Stimulated activated CD4-positive, alpha-beta T cell treated with anti-CD3 and anti-CD28 coated beads, Interleukin-2, amount 100 ng/mL, for 48 hours (primary cell): ENCODE measurements at regions not wholly inside any gene's neighbourhood (a gene's known extent, or its start where the extent isn't known, plus 50 kb on each side); places are given as distances from the start of the nearest gene placed in this dataset.

ENCODE experiments used
- DNase-seq, 2 donors: peaks; one replicate each; pipeline ENCODE4 v3.0.0-alpha.2; 2020

DNA sequence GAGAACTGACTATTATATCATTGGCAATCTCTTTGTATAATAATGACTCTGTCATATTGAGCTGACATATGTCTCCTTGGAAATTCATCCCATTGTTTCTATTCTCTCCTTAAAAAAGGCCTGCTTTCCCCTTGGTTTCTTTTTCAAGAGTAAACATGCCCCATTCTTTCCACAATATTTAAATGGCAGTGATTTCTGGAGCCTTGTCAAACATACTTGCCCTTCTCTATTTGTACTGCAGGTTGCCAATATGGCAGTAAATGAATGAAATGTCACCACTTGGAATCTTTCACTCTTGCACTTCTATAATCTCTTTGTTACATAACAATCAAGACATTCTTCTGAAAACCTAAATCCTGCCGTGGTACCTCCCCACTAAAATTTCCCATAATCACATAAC is 1265.1 kb upstream of the CDH8 start:
- no peak for DNase-seq

DNA sequence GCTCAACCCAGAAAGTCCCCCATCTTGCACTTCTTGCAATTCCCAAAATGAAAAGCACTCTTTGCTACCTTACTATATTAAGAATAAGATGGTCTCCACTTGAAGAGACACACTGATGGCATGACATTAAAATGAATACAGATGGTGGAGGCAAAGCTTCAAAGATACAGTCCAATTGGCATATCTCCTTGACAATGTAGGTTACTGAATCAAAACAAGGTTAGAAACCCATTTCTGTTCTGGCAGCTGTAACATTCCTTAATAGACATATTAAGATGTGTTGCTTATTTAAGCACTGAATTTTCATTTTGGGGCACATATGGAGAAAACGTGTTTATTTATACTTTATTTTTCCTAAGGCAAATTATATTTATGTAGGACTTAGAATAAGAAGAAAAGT is 1262.8 kb upstream of the CDH8 start:
- DNase-seq: no peak

DNA sequence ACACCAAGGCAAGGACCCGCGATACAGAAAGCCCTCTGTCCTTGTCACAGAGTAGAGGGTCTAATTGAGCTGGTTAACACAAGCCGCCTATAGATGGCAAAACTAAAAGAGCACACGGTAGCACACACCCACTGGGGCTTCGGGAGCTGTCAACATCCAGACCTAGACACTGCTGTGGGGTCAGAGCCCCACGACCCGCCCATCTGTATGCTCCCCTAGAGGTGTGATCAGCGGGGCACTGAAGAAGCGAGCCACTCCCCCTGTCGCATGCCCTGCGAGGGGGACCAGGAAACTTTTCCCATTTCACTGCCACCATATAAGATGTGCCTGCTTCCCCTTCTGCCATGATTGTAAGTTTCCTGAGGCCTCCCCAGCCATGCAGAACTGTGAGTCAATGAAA is 1255.8 kb upstream of the CDH8 start:
- no peak for DNase-seq

DNA sequence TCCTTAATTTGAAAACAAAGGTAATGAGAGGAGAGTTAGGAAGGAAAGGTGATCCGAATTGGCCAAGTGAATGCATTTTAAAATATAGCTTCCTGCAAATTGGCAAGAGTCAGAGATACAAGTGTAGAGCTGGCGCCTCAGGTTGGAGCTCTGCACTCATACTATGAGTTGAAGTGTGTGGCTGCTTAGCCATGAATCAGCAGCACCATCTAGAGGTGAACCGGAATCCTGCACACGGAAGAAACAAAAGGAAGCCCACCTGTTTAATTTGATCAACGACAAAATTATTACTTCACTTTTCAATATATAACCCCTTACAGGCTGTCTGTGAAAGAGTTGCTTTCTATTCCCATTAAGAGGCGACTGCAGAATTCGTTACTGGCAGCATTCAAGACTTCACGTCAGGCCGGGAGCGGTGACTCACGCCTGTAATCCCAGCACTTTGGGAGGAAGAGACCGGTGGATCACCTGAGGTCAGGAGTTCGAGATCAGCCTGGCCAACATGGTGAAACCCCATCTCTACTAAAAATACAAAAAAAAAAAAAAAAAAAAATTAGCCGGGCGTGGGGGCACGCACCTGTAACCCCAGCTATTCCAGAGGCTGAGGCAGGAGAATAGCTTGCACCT is 1253.7 kb upstream of the CDH8 start:
- peak in 1 of 2 donors; percentile 0 for DNase-seq

DNA sequence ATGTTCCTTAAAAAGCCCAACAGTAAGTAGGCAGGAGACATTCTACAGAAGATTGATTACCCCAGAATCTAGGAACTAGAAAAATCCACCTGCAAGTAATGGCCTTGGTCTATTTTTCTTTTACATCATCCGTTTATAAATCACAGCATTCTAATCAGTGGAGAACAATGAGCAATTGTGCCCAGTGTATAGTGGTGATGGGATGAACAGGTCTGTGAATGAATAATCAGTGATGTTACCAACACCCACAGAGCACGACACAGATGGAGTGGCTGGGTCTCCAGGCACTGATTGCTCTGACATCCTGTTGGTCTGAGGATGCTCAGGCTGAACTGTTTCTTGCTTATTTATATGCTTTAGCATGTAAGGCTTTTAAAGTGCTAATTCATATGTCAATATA is 1251.2 kb upstream of the CDH8 start:
- DNase-seq: no peak

DNA sequence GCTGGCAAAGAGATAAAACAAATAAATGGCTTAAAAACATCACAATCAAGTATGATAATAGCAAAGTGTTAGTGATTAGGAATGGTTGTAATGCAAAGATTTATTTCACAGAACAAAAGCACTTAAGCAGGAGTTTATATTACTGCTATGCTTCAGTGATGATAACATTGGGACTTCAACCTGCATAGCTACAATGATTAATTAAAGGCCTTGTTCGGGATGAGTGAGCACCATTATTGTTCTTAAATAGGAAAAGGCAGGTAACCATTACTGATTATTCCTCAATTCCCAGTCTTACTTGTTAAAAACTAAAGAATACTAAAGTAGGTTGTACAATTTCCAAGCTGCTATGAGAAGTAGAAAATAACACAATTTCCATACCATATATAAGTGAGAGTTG is 1247.5 kb upstream of the CDH8 start:
- no peak for DNase-seq

DNA sequence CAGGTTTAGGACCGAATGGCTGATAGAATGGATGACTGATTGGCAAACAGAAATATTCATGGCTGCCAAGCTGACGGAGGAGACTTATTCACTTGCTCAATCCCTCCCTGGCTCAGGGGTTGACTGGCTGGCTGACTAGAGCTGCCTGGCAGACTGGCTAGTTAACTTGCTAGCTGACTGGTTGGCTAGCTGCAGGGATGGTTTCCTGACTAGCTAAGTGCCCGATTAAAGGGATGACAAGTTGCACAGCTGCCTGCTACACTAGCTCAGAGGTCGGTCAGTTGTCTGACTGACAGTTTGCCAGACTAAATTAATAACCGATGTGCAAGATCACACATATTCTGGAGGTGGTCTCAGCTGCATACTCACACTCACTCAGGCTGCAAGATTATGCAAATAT is 1208.4 kb upstream of the CDH8 start:
- DNase-seq: no peak

DNA sequence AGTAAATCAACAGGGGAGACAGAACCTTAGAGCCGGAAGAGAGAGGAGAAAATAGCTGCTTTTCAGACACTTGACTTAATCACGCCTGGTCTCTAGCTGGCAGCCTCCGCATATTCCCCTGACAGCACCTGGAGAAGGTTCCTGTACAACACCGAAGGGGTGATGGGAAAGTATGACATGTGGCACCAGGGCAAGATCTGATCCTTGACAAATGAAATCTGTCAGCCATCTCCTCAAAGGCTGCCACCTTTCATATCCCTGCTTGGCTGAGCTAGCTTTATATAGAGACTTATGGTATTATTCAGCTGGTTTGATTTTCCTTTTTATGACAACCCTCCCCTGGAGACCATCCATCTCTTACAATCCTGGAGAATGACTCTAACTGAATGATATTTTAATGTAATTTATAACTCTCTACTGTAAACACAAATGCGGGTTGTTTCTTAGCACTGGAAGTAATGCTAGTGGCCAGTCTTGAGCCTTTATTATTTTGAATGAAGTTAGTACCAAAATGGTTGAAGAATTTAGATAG is 1205.3 kb upstream of the CDH8 start:
- DNase-seq: no peak

DNA sequence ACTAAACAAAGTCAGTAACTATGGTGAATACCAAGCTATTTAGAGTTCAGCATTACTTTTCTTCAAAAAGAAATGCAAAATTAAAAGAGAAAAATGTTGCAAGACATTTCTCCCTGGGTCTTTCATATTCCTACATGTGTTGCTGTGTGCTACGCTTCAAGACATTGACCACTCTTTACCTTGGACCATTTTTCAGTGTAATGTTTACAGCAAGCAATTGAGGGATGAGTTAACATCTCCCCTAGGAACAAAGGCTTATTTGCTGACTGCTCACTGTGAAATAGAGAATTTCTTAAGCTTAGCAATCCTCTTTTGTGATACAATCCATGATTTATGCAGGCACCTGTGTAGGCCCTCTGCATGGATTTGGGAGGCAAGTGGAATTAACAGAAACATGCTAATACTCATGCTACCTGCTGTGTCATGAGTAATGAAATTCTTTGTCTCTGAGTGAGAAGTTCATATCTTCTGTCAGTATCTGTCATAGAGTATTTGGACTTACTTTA is 1202.9 kb upstream of the CDH8 start:
- no peak for DNase-seq

DNA sequence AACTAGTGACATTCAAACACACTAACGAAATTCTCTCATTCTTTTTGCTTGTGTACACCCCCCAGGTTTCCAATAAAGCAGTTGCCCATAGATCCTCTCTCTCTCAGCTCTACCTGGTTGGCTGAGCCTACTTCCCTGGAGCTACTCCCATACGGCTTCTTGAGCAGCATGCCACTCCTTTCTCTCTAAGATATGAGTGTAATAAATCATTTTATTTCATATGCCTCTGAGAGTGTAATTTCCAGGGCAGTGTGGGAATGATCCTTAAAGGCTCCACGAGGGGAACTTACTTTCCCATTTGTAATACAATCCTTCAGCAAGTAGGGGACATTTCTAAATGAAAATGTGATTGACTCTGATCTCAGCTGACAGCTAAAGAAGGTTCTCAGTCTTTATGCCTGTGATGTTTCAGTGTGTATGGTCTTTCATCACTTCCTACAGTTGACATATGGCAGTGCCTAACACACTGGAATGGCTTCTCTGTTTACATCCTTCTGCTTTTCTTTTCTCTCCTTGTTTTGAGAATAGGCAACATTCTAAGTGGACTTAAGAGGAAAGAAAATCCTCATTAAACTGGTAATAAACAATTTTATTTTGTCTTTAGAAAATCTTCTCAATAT is 1194.3 kb upstream of the CDH8 start:
- no peak for DNase-seq

DNA sequence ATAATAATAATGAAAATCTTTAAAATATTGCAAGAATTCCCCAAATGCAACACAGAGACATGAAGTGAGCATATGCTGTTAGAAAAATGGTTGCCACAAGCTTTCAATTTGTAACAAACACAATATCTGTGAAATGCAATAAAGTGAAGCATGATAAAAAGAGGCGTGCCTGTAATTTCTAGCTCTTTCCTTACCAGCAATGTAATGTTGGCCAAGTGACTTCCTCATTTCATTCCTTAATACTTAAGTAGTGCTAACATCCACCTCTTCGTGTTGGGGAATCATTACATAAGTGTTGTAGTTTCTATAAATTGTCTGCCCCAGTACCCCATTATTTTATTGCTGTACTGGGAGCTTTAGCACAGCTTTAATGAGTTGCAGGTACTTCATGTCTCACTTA is 1192.0 kb upstream of the CDH8 start:
- DNase-seq: no peak

DNA sequence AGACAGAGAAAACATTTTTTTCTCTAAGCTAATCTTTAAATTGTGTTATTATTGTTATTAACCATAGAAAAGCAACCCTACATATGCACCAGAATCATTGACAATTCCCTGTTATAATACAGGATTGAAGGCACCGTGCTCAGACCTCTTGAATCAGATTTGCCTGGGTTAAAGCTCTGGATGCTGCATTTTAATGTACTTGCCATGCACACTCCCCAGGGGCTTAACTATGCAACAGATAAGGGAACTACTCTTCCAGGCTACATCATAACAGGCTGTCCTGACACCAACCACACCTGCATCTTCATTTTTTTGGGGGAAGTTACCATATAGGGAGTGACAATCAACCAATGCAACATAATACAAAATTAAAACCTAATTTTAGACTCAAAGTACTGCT is 1187.6 kb upstream of the CDH8 start:
- DNase-seq: no peak

DNA sequence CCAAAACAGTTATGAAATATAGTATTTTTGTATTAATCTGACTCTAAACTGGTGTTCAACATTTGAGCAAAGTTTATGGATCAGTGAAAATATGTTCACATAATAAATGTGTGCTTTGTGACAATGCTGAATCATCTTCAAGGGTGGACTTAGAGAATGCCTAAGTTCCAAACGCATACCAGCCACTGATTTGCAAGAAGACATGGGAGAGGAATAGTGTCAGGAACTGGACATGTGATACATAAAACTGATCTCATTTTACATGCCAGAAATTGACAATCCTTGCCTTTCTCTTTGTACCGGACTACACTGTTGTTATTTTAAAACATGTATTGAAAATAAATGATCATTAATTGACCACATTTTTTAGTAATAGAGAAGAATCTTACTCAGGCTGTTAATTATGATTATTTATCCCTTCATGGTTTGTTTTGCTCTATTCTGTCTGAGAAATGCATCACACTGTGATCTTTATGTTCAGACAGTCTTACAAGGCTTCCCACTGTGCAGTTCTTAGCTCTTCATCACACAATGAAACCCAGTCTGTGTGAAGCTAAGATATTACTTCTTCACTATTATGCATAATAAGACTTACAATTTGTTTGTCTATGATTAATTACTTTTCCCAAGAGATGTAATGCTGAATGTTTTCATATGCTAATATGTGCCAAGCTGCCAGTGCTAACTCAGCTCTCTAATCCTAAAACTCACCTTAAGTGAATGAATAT is 1180.6 kb upstream of the CDH8 start:
- DNase-seq: no peak

DNA sequence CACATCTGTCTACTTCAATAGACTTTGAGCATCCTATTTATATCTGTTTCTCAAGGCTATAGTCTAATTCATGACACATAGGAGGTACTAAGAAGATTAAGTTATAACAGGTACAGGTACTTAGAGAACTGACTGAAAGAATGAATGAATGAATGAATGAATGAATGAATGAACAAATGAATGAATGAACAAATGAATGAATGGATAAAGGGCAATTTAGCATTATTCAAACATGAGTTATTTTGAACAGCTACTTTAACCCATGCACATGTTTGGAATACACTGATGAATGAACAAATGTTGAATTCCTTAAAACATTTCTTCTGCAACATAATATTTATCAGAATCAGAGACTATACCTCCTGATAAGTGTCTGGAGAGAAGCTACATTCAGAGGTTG is 1165.6 kb upstream of the CDH8 start:
- DNase-seq: no peak

DNA sequence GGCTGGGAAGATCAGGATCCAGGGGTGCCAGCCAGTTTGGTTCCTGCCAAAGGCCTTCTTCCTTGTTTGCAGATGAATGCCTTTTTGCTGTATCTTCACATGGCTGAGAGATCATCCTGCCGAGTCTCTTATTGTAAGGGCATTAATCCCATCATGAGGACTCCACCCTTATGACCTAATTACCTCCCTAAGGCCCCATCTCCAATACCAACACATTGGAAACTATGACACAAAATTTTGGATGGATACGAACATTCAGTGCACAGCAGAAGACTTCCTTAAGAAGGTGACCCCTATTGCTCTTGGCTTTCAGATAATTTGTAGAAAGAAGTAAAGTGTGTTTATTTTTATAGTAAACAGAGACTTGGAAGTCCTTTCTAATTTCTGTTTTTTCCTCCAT is 1164.7 kb upstream of the CDH8 start:
- DNase-seq: no peak

DNA sequence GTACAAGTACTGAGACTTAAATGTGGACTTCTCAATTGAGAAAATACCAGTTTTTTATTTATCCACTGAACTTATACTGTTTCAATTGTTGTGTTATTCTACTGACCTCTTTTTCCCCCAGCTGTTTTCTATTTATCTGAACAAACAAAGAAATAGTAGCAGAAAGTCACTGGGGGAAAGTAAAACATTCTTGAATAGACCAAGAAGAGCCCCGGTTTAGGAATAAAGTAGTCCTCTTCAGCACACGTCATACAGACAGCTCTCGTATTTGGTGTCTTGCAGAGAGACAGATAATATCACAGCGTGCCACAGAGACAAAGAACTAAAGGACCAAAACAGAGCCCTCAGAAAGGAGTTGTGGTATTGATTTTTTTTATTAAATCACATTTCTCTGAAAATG is 1159.1 kb upstream of the CDH8 start:
- no peak for DNase-seq

DNA sequence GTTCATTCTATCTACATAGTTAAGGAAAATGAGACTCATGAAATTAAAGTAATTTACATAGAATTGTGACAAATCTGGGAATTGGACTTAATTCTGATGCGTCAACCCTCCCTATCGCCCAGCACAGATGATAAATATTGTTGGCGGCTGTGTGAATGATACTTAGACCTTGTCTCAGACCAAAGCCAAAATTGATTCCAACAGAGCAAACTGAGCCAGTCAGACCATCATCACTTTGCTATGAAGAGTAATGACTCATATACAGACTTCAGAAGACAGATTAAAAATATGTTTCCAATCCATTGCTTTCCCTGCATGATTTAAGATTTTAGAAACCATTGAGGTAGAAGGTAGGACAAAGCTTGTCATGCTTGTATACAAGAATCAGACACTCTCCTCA is 1156.7 kb upstream of the CDH8 start:
- no peak for DNase-seq

DNA sequence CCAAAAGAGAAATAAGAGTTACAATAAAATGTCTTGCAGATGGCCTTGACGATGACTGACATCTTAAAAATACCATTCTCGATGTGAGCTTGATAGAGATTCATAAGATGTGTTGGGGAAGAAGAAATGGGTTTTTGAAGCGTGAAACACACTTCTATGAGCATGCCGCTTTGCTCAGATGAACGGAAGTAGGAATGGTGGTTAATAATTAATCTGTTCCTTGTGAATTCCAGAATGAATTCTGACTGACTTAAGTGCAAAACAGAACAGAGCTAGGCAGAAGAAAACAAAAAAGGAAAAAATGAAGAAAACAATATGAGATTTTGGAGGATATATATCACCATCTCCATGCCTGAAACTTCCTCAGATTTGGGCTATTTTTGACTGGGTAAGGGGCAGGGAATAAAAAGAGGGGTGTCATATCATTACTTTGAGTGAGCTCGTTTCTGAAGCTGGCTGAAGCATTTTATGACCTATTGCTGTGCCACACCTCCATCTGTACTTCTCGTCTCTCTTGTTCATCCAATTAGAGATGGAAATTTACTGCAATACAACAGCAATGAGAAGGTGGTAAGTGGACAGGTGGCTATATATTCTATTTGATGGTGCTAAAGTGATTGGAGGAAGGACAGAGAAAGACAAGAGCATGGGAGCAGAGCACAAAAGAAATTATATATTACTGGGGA is 1152.0 kb upstream of the CDH8 start:
- no peak for DNase-seq

DNA sequence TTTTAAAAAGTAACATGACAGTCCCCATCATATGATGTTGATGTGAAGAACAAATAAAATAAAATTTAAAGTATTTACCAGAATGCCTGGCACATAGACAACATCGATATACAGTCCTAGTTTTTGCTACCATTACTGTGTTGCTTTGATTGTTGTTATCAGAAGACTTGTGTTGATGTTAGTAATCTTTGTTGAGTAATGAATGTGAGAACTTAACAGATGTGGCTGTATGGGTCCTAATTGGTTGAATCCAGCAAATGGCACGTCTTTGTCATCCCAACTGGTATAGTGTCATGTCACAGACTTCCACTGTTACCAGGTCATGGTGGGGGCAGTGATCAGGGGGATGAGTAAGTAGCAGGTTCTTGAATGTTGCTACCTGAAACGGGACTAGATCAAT is 1151.4 kb upstream of the CDH8 start:
- DNase-seq: no peak

DNA sequence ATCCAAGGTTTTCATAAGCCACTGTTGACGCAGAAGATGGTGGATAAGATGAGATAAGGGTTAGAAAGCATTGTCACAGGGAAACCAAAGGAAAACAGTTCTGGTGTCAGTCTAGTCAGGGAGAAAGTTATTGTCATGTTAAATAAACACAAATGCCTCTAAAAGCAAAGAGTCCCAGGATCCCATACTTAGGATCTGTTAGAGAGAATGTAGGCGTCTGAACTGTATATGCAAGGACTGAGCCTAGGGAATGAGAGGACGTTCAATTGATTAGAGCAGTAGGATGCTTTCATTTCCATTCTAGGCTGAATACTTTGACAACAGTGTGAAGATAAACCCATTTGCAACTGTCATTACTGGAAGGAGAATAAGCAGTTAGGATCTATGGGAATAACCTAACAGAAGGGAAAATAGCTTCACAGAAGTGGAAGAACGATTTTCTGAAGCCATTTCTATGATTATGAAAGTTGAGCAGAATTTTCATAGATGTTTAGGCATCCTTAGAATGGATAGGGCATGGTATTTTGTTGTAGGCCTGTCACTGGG is 1149.1 kb upstream of the CDH8 start:
- DNase-seq: no peak

DNA sequence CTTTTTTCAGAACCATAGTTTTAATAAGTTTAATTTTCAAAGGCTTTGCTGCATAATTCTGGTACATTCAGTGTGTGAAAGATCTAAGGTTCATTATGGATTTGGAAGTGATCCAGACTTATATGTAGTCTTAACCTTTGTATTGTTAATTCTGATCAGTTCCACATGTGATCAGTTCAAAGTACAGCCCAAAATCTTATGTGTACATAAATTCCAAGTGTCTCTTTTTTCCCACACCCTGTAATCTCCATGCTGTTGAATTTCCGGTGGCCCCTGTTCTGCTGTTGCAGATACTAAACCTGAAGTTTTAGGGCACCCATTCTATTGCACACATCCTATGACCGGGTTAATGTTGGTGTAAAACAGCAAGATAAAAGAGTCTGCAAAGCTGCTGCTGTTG is 1147.5 kb upstream of the CDH8 start:
- DNase-seq: no peak

DNA sequence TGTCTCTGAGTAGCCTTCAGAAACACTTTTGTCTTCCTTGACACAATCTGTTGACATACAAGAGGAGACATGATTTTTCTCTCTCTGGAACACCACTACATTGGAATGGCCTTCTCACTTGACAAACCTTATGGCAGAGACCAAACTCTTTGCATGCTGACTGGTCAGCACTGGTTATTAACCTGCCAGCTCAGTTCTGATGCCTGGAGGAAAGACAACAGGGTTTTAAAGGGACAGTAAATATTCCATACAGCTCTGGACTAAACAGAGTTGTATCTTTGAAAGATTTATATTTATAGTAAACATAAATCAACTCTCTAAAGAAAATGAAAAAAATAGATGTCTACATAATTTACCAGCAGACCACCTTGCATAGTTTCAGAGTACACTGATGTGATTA is 1139.1 kb upstream of the CDH8 start:
- DNase-seq: no peak

DNA sequence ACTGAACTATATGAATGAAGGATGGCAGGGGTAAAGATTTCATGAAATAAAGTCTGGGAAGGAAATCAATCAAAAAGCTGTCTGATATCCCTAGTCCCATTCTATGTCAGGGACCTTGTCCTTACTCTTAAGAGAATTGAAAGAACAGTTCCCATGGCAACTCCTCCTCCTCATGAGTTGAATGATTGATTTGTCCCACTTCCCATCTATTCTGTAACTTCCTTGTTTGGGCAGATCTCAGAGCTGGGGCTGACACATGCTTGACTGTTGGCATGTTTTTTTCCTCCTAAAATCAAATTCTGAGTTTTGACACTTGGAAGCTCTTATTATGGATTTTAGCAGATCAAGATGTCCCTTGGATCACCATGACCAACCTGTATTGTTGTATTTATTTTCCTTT is 1138.6 kb upstream of the CDH8 start:
- DNase-seq: no peak
